Caki2 (cell line): ENCODE measurements at regions not wholly inside any gene's neighbourhood (a gene's known extent, or its start where the extent isn't known, plus 50 kb on each side); places are given as distances from the start of the nearest gene placed in this dataset.
"Not testable (repeated sequence)": the region's sequence is repeated elsewhere in the genome, so short reads cannot be mapped to it uniquely, and the experiment has no call there.

Experiments used
- DNase-seq: peaks from one replicate; pipeline ENCODE4 v3.0.0-alpha.2; 2015; ENCODE audit warnings: low read depth
- in situ Hi-C: cut with HindIII; loops from 2 replicates; pipeline ENCODE4 v1.10.0; 2016; ENCODE audit warnings: low sequenced_read_pairs, low pct_unique_long_range_greater_than_20kb, mixed read lengths

GRCh38 chr16:46519063-46519462 is 102.1 kb downstream of the SHCBP1 start:
- no peak for DNase-seq
- in situ Hi-C loops, result no loop called here

GRCh38 chr16:46496701-46497100 is 124.5 kb downstream of the SHCBP1 start:
- in situ Hi-C loops, result no loop called here
- DNase-seq, result no peak

- in situ Hi-C loops, result no loop called here
- DNase-seq, result peak; percentile 1
These were observed 138.3 kb downstream of the SHCBP1 start for GRCh38 chr16:46482895-46483294.

- in situ Hi-C loops, result no loop called here
- no peak for DNase-seq
These were observed 154.9 kb downstream of the SHCBP1 start for GRCh38 chr16:46466239-46466638.

- DNase-seq, in situ Hi-C loops: not testable (repeated sequence)
These were observed 166.4 kb downstream of the SHCBP1 start for GRCh38 chr16:46454801-46455200.

GRCh38 chr16:46428108-46429061 is 192.8 kb downstream of the SHCBP1 start:
- DNase-seq, result no peak
- in situ Hi-C loops, result no loop called here

GRCh38 chr16:46427340-46428107 is 193.7 kb downstream of the SHCBP1 start:
- in situ Hi-C loops, result no loop called here
- DNase-seq, result no peak

- DNase-seq, result no peak
- in situ Hi-C loops, result no loop called here
These were observed 194.8 kb downstream of the SHCBP1 start for GRCh38 chr16:46426336-46426735.

- in situ Hi-C loops, result no loop called here
- DNase-seq, result no peak
These were observed 217.2 kb downstream of the SHCBP1 start for GRCh38 chr16:46404028-46404427.

- in situ Hi-C loops, DNase-seq: not testable (repeated sequence)
These were observed 222.6 kb downstream of the SHCBP1 start for GRCh38 chr16:46398559-46398958.

GRCh38 chr16:46396883-46397270 is 224.3 kb downstream of the SHCBP1 start:
- in situ Hi-C loops, result not testable (repeated sequence)
- DNase-seq, result peak; percentile 3

GRCh38 chr16:46396131-46396882 is 224.9 kb downstream of the SHCBP1 start:
- DNase-seq, in situ Hi-C loops: not testable (repeated sequence)

GRCh38 chr16:46395391-46395921 is 225.7 kb downstream of the SHCBP1 start:
- in situ Hi-C loops, result not testable (repeated sequence)
- peak; percentile 29 for DNase-seq

GRCh38 chr16:46394963-46395362 is 226.2 kb downstream of the SHCBP1 start:
- in situ Hi-C loops, result not testable (repeated sequence)
- DNase-seq, result peak; percentile 66

- in situ Hi-C loops, DNase-seq: not testable (repeated sequence)
These were observed 227.0 kb downstream of the SHCBP1 start for GRCh38 chr16:46394149-46394548.

- in situ Hi-C loops, result not testable (repeated sequence)
- peak; percentile 28 for DNase-seq
These were observed 228.1 kb downstream of the SHCBP1 start for GRCh38 chr16:46392930-46393722.

- DNase-seq, in situ Hi-C loops: not testable (repeated sequence)
These were observed 230.3 kb downstream of the SHCBP1 start for GRCh38 chr16:46390660-46391462.
